Transverse colon (tissue), 4 donors: ENCODE measurements at regions not wholly inside any gene's neighbourhood (a gene's known extent, or its start where the extent isn't known, plus 50 kb on each side); places are given as distances from the start of the nearest gene placed in this dataset.
A peak's percentile ranks its signal among the peaks of the same experiment; 100 is the strongest.

Source experiments
- DNase-seq: peaks from one replicate; pipeline ENCODE4 v3.0.0-alpha.2; 2019
- H3K27ac ChIP-seq, 4 donors: fragments of 200-600 bp; sonication (generic); 2 replicates each; pipeline ENCODE4 v1.5.1; 2016 to 2018; ENCODE audit warnings: inconsistent platforms in 4 of 4
- H3K27me3 ChIP-seq: fragments of 200-600 bp; sonication (generic); 2 replicates; pipeline ENCODE4 v1.5.1; 2017; ENCODE audit warnings: inconsistent platforms
- H3K36me3 ChIP-seq, 4 donors: fragments of 200-600 bp; sonication (generic); 2 replicates each; pipeline ENCODE4 v1.5.1; 2017 to 2019; ENCODE audit warnings: inconsistent platforms in 4 of 4
- H3K4me1 ChIP-seq, 4 donors: fragments of 200-600 bp; sonication (generic); 2 replicates each; pipeline ENCODE4 v1.5.1; 2017 to 2020; ENCODE audit warnings: inconsistent platforms in 4 of 4
- H3K4me3 ChIP-seq, 4 donors: fragments of 200-600 bp; sonication (generic); 1 replicate in 1 of 4; 2 replicates in 3 of 4; pipeline versions ENCODE4 v1.5.1 to v1.6.1; 2017 to 2019; ENCODE audit warnings: inconsistent platforms in 4 of 4
- H3K9me3 ChIP-seq, 2 donors: fragments of 200-600 bp; sonication (generic); 2 replicates each; pipeline ENCODE4 v1.5.1; 2017 to 2019; ENCODE audit warnings: inconsistent platforms in 2 of 2
- EP300 ChIP-seq: sonication (generic); formaldehyde crosslinking; IDR thresholded peaks from one replicate; pipeline ENCODE4 v1.6.1; 2017; ENCODE audit warnings: antibody characterized with exemption, low read depth
- POLR2A ChIP-seq: fragments of 450-650 bp; IDR thresholded peaks from one replicate; pipeline ENCODE4 v1.6.1; 2016; ENCODE audit warnings: antibody characterized with exemption, mild to moderate bottlenecking, moderate library complexity
- POLR2AphosphoS5 ChIP-seq, 3 donors: sonication (generic); formaldehyde crosslinking; IDR thresholded peaks; one replicate each; pipeline ENCODE4 v1.6.1; 2016; ENCODE audit warnings: antibody characterized with exemption in 3 of 3
- WGBS, 2 donors: methylation state at CpG; one replicate each; pipeline ENCODE4 v1.1.5; 2018; ENCODE audit warnings: low coverage in 1 of 2; 5-methylcytosine and 5-hydroxymethylcytosine counted together
- in situ Hi-C, 4 donors: fragments of 200-750 bp; cut with MboI; loops; one replicate each; pipeline versions ENCODE4 v1.15.0 to v1.15.1; 2017; ENCODE audit warnings: low sequenced_read_pairs in 3 of 4, low pct_ligation_motif_present in 1 of 4, low pct_unique_long_range_greater_than_20kb in 1 of 4
- intact Hi-C: fragments of 100-400 bp; cut with DNase I; formaldehyde crosslinking; loops from one replicate; pipeline ENCODE4 v1.15.1; 2023; ENCODE audit warnings: low total_unique reads
- TF ChIP-seq, protein P1 (sequence below), 5 experiments: fragments of 200-600 bp in 3 of 5; fragments of 450-650 bp in 2 of 5; sonication (generic) in 3 of 5; IDR thresholded peaks; 1 replicate in 2 of 5; 2 replicates in 3 of 5; pipeline ENCODE4 v1.5.1; 2016 to 2017; ENCODE audit warnings: antibody characterized with exemption in 5 of 5, inconsistent platforms in 3 of 5, mild to moderate bottlenecking in 2 of 5, moderate library complexity in 1 of 5

- in situ Hi-C loops (no loop called here), intact Hi-C loops (loop anchor here (1.0 to 10.0 kb wide), 2 partner anchors 23 to 45 kb away; no protein-coding TSS in a partner anchor)
- Histone ChIP-seq H3K9me3 (peaks cover 0 to 5% of the 10 kb centered on the region in 2 donors), H3K27me3 (no peaks in the 10 kb centered on the region), H3K4me3 (no peak overlapping the region), H3K36me3 (no peaks in the 10 kb centered on the region), H3K27ac (peak overlapping the region in 3 of 4 donors; percentile 3 to 15 (median 10)), H3K4me1 (peaks cover 5 to 29% (median 12%) of the 10 kb centered on the region in 4 donors)
- 40 to 60% methylated on average over 1 to 7 of the region's 8 CpGs for WGBS, 2 donors
- no peak for DNase-seq
- no peak for TF ChIP-seq POLR2A
- TF ChIP-seq, protein P1, sequence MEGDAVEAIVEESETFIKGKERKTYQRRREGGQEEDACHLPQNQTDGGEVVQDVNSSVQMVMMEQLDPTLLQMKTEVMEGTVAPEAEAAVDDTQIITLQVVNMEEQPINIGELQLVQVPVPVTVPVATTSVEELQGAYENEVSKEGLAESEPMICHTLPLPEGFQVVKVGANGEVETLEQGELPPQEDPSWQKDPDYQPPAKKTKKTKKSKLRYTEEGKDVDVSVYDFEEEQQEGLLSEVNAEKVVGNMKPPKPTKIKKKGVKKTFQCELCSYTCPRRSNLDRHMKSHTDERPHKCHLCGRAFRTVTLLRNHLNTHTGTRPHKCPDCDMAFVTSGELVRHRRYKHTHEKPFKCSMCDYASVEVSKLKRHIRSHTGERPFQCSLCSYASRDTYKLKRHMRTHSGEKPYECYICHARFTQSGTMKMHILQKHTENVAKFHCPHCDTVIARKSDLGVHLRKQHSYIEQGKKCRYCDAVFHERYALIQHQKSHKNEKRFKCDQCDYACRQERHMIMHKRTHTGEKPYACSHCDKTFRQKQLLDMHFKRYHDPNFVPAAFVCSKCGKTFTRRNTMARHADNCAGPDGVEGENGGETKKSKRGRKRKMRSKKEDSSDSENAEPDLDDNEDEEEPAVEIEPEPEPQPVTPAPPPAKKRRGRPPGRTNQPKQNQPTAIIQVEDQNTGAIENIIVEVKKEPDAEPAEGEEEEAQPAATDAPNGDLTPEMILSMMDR (IDR thresholded peaks at IDR 0.05): no peak
These were observed 300.6 kb downstream of the ZEB1 start for GRCh38 chr10:31619531-31620061.

GRCh38 chr10:31618541-31619291 is 299.7 kb downstream of the ZEB1 start:
- Histone ChIP-seq H3K27ac (peak overlapping the region in 3 of 4 donors; percentile 3 to 21 (median 12)), H3K36me3 (no peaks in the 10 kb centered on the region), H3K4me1 (peaks cover 5 to 29% (median 12%) of the 10 kb centered on the region in 4 donors), H3K9me3 (no peaks in the 10 kb centered on the region), H3K4me3 (no peak overlapping the region), H3K27me3 (no peaks in the 10 kb centered on the region)
- in situ Hi-C loops (no loop called here), intact Hi-C loops (loop anchor here (1.0 to 10.0 kb wide), 2 partner anchors 24 to 46 kb away; no protein-coding TSS in a partner anchor)
- TF ChIP-seq POLR2AphosphoS5 (IDR thresholded peaks at IDR 0.05) (no peak), EP300 (no peak), POLR2A (no peak)
- TF ChIP-seq, protein P1 (IDR thresholded peaks at IDR 0.05): no peak
- DNase-seq: no peak
- 64% methylated on average over 17 of the region's 17 CpGs; no CpG with 5 or more reads in 1 of the 2 donors for WGBS, 2 donors

DNA sequence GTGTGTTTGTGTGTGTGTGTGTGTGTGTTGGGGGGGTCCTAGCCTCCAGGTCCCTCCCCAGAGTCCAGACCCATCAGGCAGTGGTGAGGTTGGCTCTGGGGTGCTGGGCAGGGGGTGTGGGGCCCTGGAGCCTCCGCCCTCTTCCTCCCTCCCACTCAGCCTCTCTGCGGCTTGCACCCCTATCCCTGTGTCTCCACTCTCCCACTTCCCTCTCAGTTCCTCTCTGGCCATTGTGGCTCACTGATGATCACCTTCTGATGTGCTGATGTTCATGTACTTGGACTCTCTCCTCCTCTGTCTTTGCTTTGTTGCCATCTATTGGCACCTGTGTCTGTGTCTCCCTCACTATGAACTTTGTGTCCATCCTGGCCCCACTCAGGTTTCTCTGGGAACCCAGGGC is 298.7 kb downstream of the ZEB1 start:
- in situ Hi-C loops: no loop called here
- TF ChIP-seq POLR2A: no peak
- no peak for TF ChIP-seq EP300
- no peak for TF ChIP-seq POLR2AphosphoS5 (IDR thresholded peaks at IDR 0.05)
- TF ChIP-seq, protein P1 (IDR thresholded peaks at IDR 0.05): no peak
- 73% methylated on average over 2 of the region's 2 CpGs; no CpG with 5 or more reads in 1 of the 2 donors for WGBS, 2 donors

DNA sequence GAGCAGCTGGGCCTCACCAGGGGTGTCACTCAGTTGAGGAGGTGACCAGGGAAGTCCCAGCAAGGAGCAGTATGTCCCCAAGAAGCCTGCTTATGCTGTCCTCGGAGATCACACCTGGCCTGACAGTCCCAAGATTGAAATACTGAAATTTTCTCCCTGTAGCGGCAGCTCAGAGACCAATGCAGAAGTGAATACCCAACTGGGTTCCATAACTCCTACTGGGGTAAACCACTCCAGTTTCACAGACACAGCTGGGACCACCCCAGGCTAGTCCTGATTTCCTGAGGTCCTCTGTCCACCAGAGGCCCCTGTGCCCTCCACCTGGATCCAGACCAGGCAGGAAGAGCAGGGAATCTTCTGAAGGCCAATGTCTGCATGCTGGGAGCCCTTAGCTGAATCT is 298.1 kb downstream of the ZEB1 start:
- H3K4me1 ChIP-seq: peaks cover 5 to 32% (median 12%) of the 10 kb centered on the region in 4 donors
- WGBS, 2 donors: 76 to 77% methylated on average over 2 of the region's 2 CpGs
- in situ Hi-C loops: no loop called here
- no peaks in the 10 kb centered on the region for H3K27me3 ChIP-seq
- H3K27ac ChIP-seq: no peak overlapping the region
- no peaks in the 10 kb centered on the region for H3K36me3 ChIP-seq
- TF ChIP-seq POLR2A (no peak), EP300 (no peak), POLR2AphosphoS5 (IDR thresholded peaks at IDR 0.05) (no peak)
- TF ChIP-seq, protein P1 (IDR thresholded peaks at IDR 0.05): no peak
- H3K4me3 ChIP-seq: no peak overlapping the region
- intact Hi-C loops: loop anchor here (10.0 kb wide), 1 partner anchor 48 kb away; no protein-coding TSS in a partner anchor
- DNase-seq: no peak
- no peaks in the 10 kb centered on the region for H3K9me3 ChIP-seq

More for the DNA sequence above, 298.7 kb downstream of the ZEB1 start:
- intact Hi-C loops: loop anchor here (10.0 kb wide), 1 partner anchor 47 kb away; no protein-coding TSS in a partner anchor
- peaks cover 5 to 29% (median 12%) of the 10 kb centered on the region in 4 donors for H3K4me1 ChIP-seq
- H3K27ac ChIP-seq: no peak overlapping the region
- no peaks in the 10 kb centered on the region for H3K36me3 ChIP-seq
- no peaks in the 10 kb centered on the region for H3K27me3 ChIP-seq
- no peaks in the 10 kb centered on the region for H3K9me3 ChIP-seq
- no peak overlapping the region for H3K4me3 ChIP-seq
- no peak for DNase-seq
